Mesendoderm (in vitro differentiated cells): ENCODE measurements at regions not wholly inside any gene's neighbourhood (a gene's known extent, or its start where the extent isn't known, plus 50 kb on each side); places are given as distances from the start of the nearest gene placed in this dataset.

Experiments used
- DNase-seq: peaks from one replicate; pipeline ENCODE4 v3.0.0; 2013
- H2AK5ac ChIP-seq: 2 replicates; pipeline ENCODE4 v1.6.1; 2013; ENCODE audit warnings: low read length, inconsistent platforms
- H2BK120ac ChIP-seq: 2 replicates; pipeline ENCODE4 v1.6.1; 2013; ENCODE audit warnings: low read depth, mild to moderate bottlenecking, low read length, moderate library complexity, mixed read lengths
- H2BK15ac ChIP-seq: replicated peaks from 2 replicates; pipeline ENCODE4 v1.6.1; 2013; ENCODE audit warnings: low read depth, mild to moderate bottlenecking, moderate library complexity
- H2BK5ac ChIP-seq: 2 replicates; pipeline ENCODE4 v1.6.1; 2013; ENCODE audit warnings: low read length, inconsistent platforms
- H3K18ac ChIP-seq: 2 replicates; pipeline ENCODE4 v1.6.1; 2013; ENCODE audit warnings: mild to moderate bottlenecking, low read length, mixed read lengths
- H3K23ac ChIP-seq: one replicate; pipeline ENCODE4 v1.6.1; 2013; ENCODE audit warnings: low read length
- H3K27ac ChIP-seq: 2 replicates; pipeline ENCODE4 v1.5.1; 2013; ENCODE audit warnings: low read depth, mild to moderate bottlenecking, inconsistent platforms, low read length, moderate library complexity
- H3K27me3 ChIP-seq: 2 replicates; pipeline ENCODE4 v1.6.1; 2013; ENCODE audit warnings: low read length, control low read depth, mild to moderate bottlenecking, inconsistent platforms; ENCODE audit not compliant: insufficient read depth, poor library complexity
- H3K36me3 ChIP-seq: 2 replicates; pipeline ENCODE4 v1.6.1; 2013; ENCODE audit warnings: low read length, inconsistent platforms; ENCODE audit not compliant: control insufficient read depth, insufficient read depth
- H3K4ac ChIP-seq: one replicate; pipeline ENCODE4 v1.6.1; 2013; ENCODE audit warnings: low read depth, mild to moderate bottlenecking, low read length, moderate library complexity
- H3K4me1 ChIP-seq: 2 replicates; pipeline ENCODE4 v1.6.1; 2013; ENCODE audit warnings: low read depth, low read length, inconsistent platforms; ENCODE audit not compliant: control insufficient read depth
- H3K4me2 ChIP-seq: 2 replicates; pipeline ENCODE4 v1.6.1; 2013; ENCODE audit warnings: low read length
- H3K4me3 ChIP-seq: 2 replicates; pipeline ENCODE4 v1.5.1; 2013; ENCODE audit warnings: mild to moderate bottlenecking, low read length
- H3K56ac ChIP-seq: one replicate; pipeline ENCODE4 v1.6.1; 2013; ENCODE audit warnings: low read length
- H3K79me1 ChIP-seq: 2 replicates; pipeline ENCODE4 v1.6.1; 2013; ENCODE audit warnings: low read length, inconsistent platforms
- H3K79me2 ChIP-seq: 2 replicates; pipeline ENCODE4 v1.6.1; 2013; ENCODE audit warnings: mild to moderate bottlenecking, low read length; ENCODE audit not compliant: control insufficient read depth, insufficient read depth
- H3K9ac ChIP-seq: 2 replicates; pipeline ENCODE4 v1.6.1; 2013; ENCODE audit warnings: low read length, inconsistent platforms
- H4K5ac ChIP-seq: one replicate; pipeline ENCODE4 v1.6.1; 2013; ENCODE audit warnings: low read length
- H4K8ac ChIP-seq: one replicate; pipeline ENCODE4 v1.6.1; 2013; ENCODE audit warnings: low read depth, mild to moderate bottlenecking, control low read depth, low read length, moderate library complexity
- WGBS: extraction: QIAGEN DNeasy Blood & Tissue Kit; methylation state at CpG from one replicate; pipeline ENCODE4 v1.1.7; 2013; ENCODE audit warnings: low lambda C conversion rate, missing lambda C conversion rate; ENCODE audit not compliant: insufficient coverage; ENCODE audit errors: extremely low coverage; 5-methylcytosine and 5-hydroxymethylcytosine counted together

- H3K4me3 ChIP-seq: no peak overlapping the region
- H2AK5ac ChIP-seq: no peak overlapping the region
- no peaks in the 10 kb centered on the region for H3K79me2 ChIP-seq
- H3K23ac ChIP-seq: no peak overlapping the region
- no CpG with 5 or more reads among the region's 1 CpG for WGBS
- H3K18ac ChIP-seq: no peak overlapping the region
- no peak for DNase-seq
- H4K8ac ChIP-seq: no peak overlapping the region
- H2BK5ac ChIP-seq: no peak overlapping the region
- H3K4ac ChIP-seq: no peak overlapping the region
- no peak overlapping the region for H2BK120ac ChIP-seq
- no peak overlapping the region for H3K27ac ChIP-seq
- no peaks in the 10 kb centered on the region for H3K36me3 ChIP-seq
- no peak overlapping the region for H4K5ac ChIP-seq
- H3K79me1 ChIP-seq: no peaks in the 10 kb centered on the region
- H3K27me3 ChIP-seq: no peaks in the 10 kb centered on the region
- H3K4me1 ChIP-seq: no peaks in the 10 kb centered on the region
- no peak overlapping the region for H2BK15ac ChIP-seq
- H3K4me2 ChIP-seq: no peak overlapping the region
- H3K56ac ChIP-seq: no peak overlapping the region
- no peak overlapping the region for H3K9ac ChIP-seq
Observed at GRCh38 chrX:10747975-10748374, 127.6 kb upstream of the MID1 start.

GRCh38 chrX:10749113-10749512 lies 128.7 kb upstream of the MID1 start:
- H3K36me3 ChIP-seq: no peaks in the 10 kb centered on the region
- no peaks in the 10 kb centered on the region for H3K4me1 ChIP-seq
- H3K23ac ChIP-seq: no peak overlapping the region
- no CpG with 5 or more reads among the region's 3 CpGs for WGBS
- no peak for DNase-seq
- H3K56ac ChIP-seq: no peak overlapping the region
- H3K18ac ChIP-seq: no peak overlapping the region
- no peaks in the 10 kb centered on the region for H3K79me1 ChIP-seq
- no peak overlapping the region for H2BK15ac ChIP-seq
- no peak overlapping the region for H2BK5ac ChIP-seq
- no peak overlapping the region for H2AK5ac ChIP-seq
- no peak overlapping the region for H3K4me3 ChIP-seq
- H4K8ac ChIP-seq: no peak overlapping the region
- H3K9ac ChIP-seq: no peak overlapping the region
- no peak overlapping the region for H4K5ac ChIP-seq
- no peak overlapping the region for H3K4me2 ChIP-seq
- H3K79me2 ChIP-seq: no peaks in the 10 kb centered on the region
- no peak overlapping the region for H3K27ac ChIP-seq
- H3K27me3 ChIP-seq: no peaks in the 10 kb centered on the region
- H2BK120ac ChIP-seq: no peak overlapping the region
- H3K4ac ChIP-seq: no peak overlapping the region

GRCh38 chrX:10750581-10750980 lies 130.2 kb upstream of the MID1 start:
- H3K27me3 ChIP-seq: no peaks in the 10 kb centered on the region
- no peak overlapping the region for H2BK120ac ChIP-seq
- no peaks in the 10 kb centered on the region for H3K36me3 ChIP-seq
- H4K5ac ChIP-seq: no peak overlapping the region
- no peak overlapping the region for H2AK5ac ChIP-seq
- H2BK5ac ChIP-seq: no peak overlapping the region
- no CpG with 5 or more reads among the region's 7 CpGs for WGBS
- H3K4ac ChIP-seq: no peak overlapping the region
- no peak overlapping the region for H2BK15ac ChIP-seq
- H3K56ac ChIP-seq: no peak overlapping the region
- no peaks in the 10 kb centered on the region for H3K4me1 ChIP-seq
- H3K79me1 ChIP-seq: no peaks in the 10 kb centered on the region
- no peak overlapping the region for H3K4me3 ChIP-seq
- no peak overlapping the region for H3K27ac ChIP-seq
- H3K23ac ChIP-seq: no peak overlapping the region
- no peaks in the 10 kb centered on the region for H3K79me2 ChIP-seq
- no peak overlapping the region for H3K9ac ChIP-seq
- H3K18ac ChIP-seq: no peak overlapping the region
- DNase-seq: no peak
- no peak overlapping the region for H4K8ac ChIP-seq
- H3K4me2 ChIP-seq: no peak overlapping the region

GRCh38 chrX:10753116-10753515 lies 132.7 kb upstream of the MID1 start:
- no peak overlapping the region for H3K18ac ChIP-seq
- H3K4me1 ChIP-seq: no peaks in the 10 kb centered on the region
- no peak overlapping the region for H3K56ac ChIP-seq
- no peak overlapping the region for H2AK5ac ChIP-seq
- peak overlapping the region; percentile 12 for H3K4ac ChIP-seq
- H3K79me1 ChIP-seq: no peaks in the 10 kb centered on the region
- H3K4me2 ChIP-seq: no peak overlapping the region
- H4K5ac ChIP-seq: no peak overlapping the region
- no peak overlapping the region for H2BK5ac ChIP-seq
- H2BK15ac ChIP-seq: no peak overlapping the region
- H3K79me2 ChIP-seq: no peaks in the 10 kb centered on the region
- no CpG with 5 or more reads among the region's 3 CpGs for WGBS
- H3K23ac ChIP-seq: no peak overlapping the region
- H3K36me3 ChIP-seq: no peaks in the 10 kb centered on the region
- no peaks in the 10 kb centered on the region for H3K27me3 ChIP-seq
- DNase-seq: no peak
- H3K9ac ChIP-seq: no peak overlapping the region
- H3K4me3 ChIP-seq: no peak overlapping the region
- H2BK120ac ChIP-seq: no peak overlapping the region
- no peak overlapping the region for H4K8ac ChIP-seq
- H3K27ac ChIP-seq: no peak overlapping the region

GRCh38 chrX:10754445-10754844 lies 134.1 kb upstream of the MID1 start:
- Histone ChIP-seq H2BK5ac (no peak overlapping the region), H3K4ac (no peak overlapping the region), H4K8ac (no peak overlapping the region), H3K56ac (no peak overlapping the region), H3K4me2 (no peak overlapping the region), H2BK15ac (no peak overlapping the region), H3K27ac (no peak overlapping the region), H3K79me1 (no peaks in the 10 kb centered on the region), H2AK5ac (no peak overlapping the region), H3K23ac (no peak overlapping the region), H3K36me3 (no peaks in the 10 kb centered on the region), H2BK120ac (no peak overlapping the region), H3K4me3 (no peak overlapping the region), H3K79me2 (no peaks in the 10 kb centered on the region), H3K27me3 (no peaks in the 10 kb centered on the region), H3K18ac (no peak overlapping the region), H3K9ac (no peak overlapping the region), H3K4me1 (no peaks in the 10 kb centered on the region), H4K5ac (no peak overlapping the region)
- no CpG with 5 or more reads among the region's 6 CpGs for WGBS
- peak; percentile 29 for DNase-seq

GRCh38 chrX:10755439-10756334 lies 135.3 kb upstream of the MID1 start:
- Histone ChIP-seq H3K79me2 (no peaks in the 10 kb centered on the region), H3K27ac (peak overlapping the region; percentile 66)
- DNase-seq: peak; percentile 95

More at GRCh38 chrX:10755439-10756334, 135.3 kb upstream of the MID1 start:
- Histone ChIP-seq H3K56ac (no peak overlapping the region), H4K8ac (no peak overlapping the region), H2AK5ac (no peak overlapping the region), H3K9ac (no peak overlapping the region), H3K4me1 (no peaks in the 10 kb centered on the region), H2BK15ac (no peak overlapping the region), H3K36me3 (no peaks in the 10 kb centered on the region), H4K5ac (no peak overlapping the region), H2BK5ac (no peak overlapping the region), H3K4ac (no peak overlapping the region), H2BK120ac (no peak overlapping the region), H3K4me2 (no peak overlapping the region), H3K23ac (no peak overlapping the region), H3K18ac (no peak overlapping the region), H3K79me1 (no peaks in the 10 kb centered on the region), H3K4me3 (no peak overlapping the region), H3K27me3 (no peaks in the 10 kb centered on the region)
- whole genome bisulfite sequencing: no CpG with 5 or more reads among the region's 9 CpGs
